Activated CD8-positive, alpha-beta memory T cell treated with anti-CD3 and anti-CD28 coated beads, Interleukin-2, amount 10 ng/mL, durations not matched to agents 7 days and 5 days (primary cell): ENCODE measurements at regions not wholly inside any gene's neighbourhood (a gene's known extent, or its start where the extent isn't known, plus 50 kb on each side); places are given as distances from the start of the nearest gene placed in this dataset.

Source experiments
- ATAC-seq: fragments of 150-1000 bp; cut with Tn5 transposase; one replicate; pipeline ENCODE4 v1.10.0; 2021; ENCODE audit warnings: moderate library complexity
- CTCF ChIA-PET: fragments of 350-600 bp; sonication (Branson Sonifier 250); formaldehyde crosslinking; loops from one replicate; lab custom pipeline; 2021; ENCODE audit warnings: antibody characterized with exemption; lab: Charles Lee
- DNase-seq: peaks from one replicate; pipeline ENCODE4 v3.0.0-alpha.2; 2020
- H3K27ac Mint-ChIP-seq: one replicate; pipeline ENCODE4 v1.8.0; 2021; ENCODE audit warnings: mild to moderate bottlenecking, mixed read lengths
- H3K27me3 Mint-ChIP-seq: one replicate; pipeline ENCODE4 v1.8.0; 2021; ENCODE audit warnings: mixed read lengths
- H3K36me3 Mint-ChIP-seq: one replicate; pipeline ENCODE4 v1.8.0; 2021; ENCODE audit warnings: mild to moderate bottlenecking, mixed read lengths
- H3K4me1 Mint-ChIP-seq: one replicate; pipeline ENCODE4 v1.8.0; 2021; ENCODE audit warnings: mixed read lengths
- H3K4me3 Mint-ChIP-seq: one replicate; pipeline ENCODE4 v1.8.0; 2021; ENCODE audit warnings: mild to moderate bottlenecking, moderate library complexity, mixed read lengths
- H3K9me3 Mint-ChIP-seq: one replicate; pipeline ENCODE4 v1.8.0; 2022; ENCODE audit warnings: low read depth, mixed read lengths

GRCh38 chr14:34104489-34105397, 153.9 kb upstream of the EGLN3 start:
- Mint-ChIP-seq H3K4me1 (no peaks in the 10 kb centered on the region), H3K4me3 (no peak overlapping the region), H3K36me3 (no peaks in the 10 kb centered on the region), H3K27me3 (peaks cover 7% of the 10 kb centered on the region), H3K9me3 (no peaks in the 10 kb centered on the region), H3K27ac (no peak overlapping the region)
- CTCF ChIA-PET = no interaction called here
- DNase-seq (no peak), ATAC-seq (no peak)

- peaks cover 7% of the 10 kb centered on the region for H3K27me3 Mint-ChIP-seq
- ATAC-seq (no peak), DNase-seq (no peak)
- no peak overlapping the region for H3K27ac Mint-ChIP-seq
- CTCF ChIA-PET = no interaction called here
- H3K4me1 Mint-ChIP-seq = peaks cover 6% of the 10 kb centered on the region
- no peak overlapping the region for H3K4me3 Mint-ChIP-seq
- no peaks in the 10 kb centered on the region for H3K9me3 Mint-ChIP-seq
- H3K36me3 Mint-ChIP-seq = no peaks in the 10 kb centered on the region
Observed at GRCh38 chr14:34103176-34103575, 152.3 kb upstream of the EGLN3 start.

GRCh38 chr14:34099635-34100034, 148.8 kb upstream of the EGLN3 start:
- CTCF ChIA-PET = no interaction called here
- Mint-ChIP-seq H3K27ac (no peak overlapping the region), H3K36me3 (peaks cover 2% of the 10 kb centered on the region), H3K9me3 (no peaks in the 10 kb centered on the region), H3K27me3 (peaks cover 3% of the 10 kb centered on the region), H3K4me1 (peaks cover 7% of the 10 kb centered on the region), H3K4me3 (no peak overlapping the region)
- DNase-seq = no peak
- ATAC-seq = no peak

- Mint-ChIP-seq H3K27ac (no peak overlapping the region), H3K36me3 (peaks cover 2% of the 10 kb centered on the region), H3K27me3 (peaks cover 5% of the 10 kb centered on the region), H3K4me1 (peaks cover 12% of the 10 kb centered on the region), H3K4me3 (no peak overlapping the region), H3K9me3 (no peaks in the 10 kb centered on the region)
- DNase-seq = no peak
- CTCF ChIA-PET = interaction anchor here (0.6 to 2.0 kb wide), 15 partner anchors 12 to 306 kb away, joined by 3 to 25 read pairs (median 3); no protein-coding TSS in a partner anchor
- ATAC-seq = no peak
Observed at GRCh38 chr14:34098985-34099349, 148.1 kb upstream of the EGLN3 start.

GRCh38 chr14:34098045-34098984, 147.4 kb upstream of the EGLN3 start:
- DNase-seq = peak; percentile 43
- peaks cover 2% of the 10 kb centered on the region for H3K36me3 Mint-ChIP-seq
- H3K4me1 Mint-ChIP-seq = peaks cover 18% of the 10 kb centered on the region
- CTCF ChIA-PET = interaction anchor here (0.6 to 2.0 kb wide), 18 partner anchors 12 to 305 kb away, joined by 3 to 25 read pairs (median 3); no protein-coding TSS in a partner anchor
- no peaks in the 10 kb centered on the region for H3K9me3 Mint-ChIP-seq
- H3K27ac Mint-ChIP-seq = no peak overlapping the region
- ATAC-seq = no peak
- H3K4me3 Mint-ChIP-seq = no peak overlapping the region
- H3K27me3 Mint-ChIP-seq = peaks cover 5% of the 10 kb centered on the region

GRCh38 chr14:34097644-34098043, 146.8 kb upstream of the EGLN3 start:
- Mint-ChIP-seq H3K4me1 (peaks cover 18% of the 10 kb centered on the region), H3K4me3 (no peak overlapping the region), H3K27ac (no peak overlapping the region), H3K36me3 (peaks cover 2% of the 10 kb centered on the region), H3K9me3 (no peaks in the 10 kb centered on the region), H3K27me3 (peaks cover 4% of the 10 kb centered on the region)
- ATAC-seq (no peak), DNase-seq (no peak)
- CTCF ChIA-PET = interaction anchor here (1.0 to 2.0 kb wide), 11 partner anchors 10 to 305 kb away, joined by 3 to 25 read pairs (median 4); no protein-coding TSS in a partner anchor

- peak overlapping the region; percentile 30 for H3K27ac Mint-ChIP-seq
- DNase-seq (no peak), ATAC-seq (no peak)
- H3K9me3 Mint-ChIP-seq = no peaks in the 10 kb centered on the region
- CTCF ChIA-PET = interaction anchor here (0.6 to 1.1 kb wide), 2 partner anchors 39 to 120 kb away, joined by 3 to 4 read pairs; no protein-coding TSS in a partner anchor
- peaks cover 2% of the 10 kb centered on the region for H3K36me3 Mint-ChIP-seq
- peaks cover 5% of the 10 kb centered on the region for H3K27me3 Mint-ChIP-seq
- H3K4me1 Mint-ChIP-seq = peaks cover 22% of the 10 kb centered on the region
- no peak overlapping the region for H3K4me3 Mint-ChIP-seq
Observed at GRCh38 chr14:34094384-34094783, 143.5 kb upstream of the EGLN3 start.

- Mint-ChIP-seq H3K36me3 (peaks cover 2% of the 10 kb centered on the region), H3K4me1 (peaks cover 22% of the 10 kb centered on the region), H3K9me3 (no peaks in the 10 kb centered on the region), H3K4me3 (no peak overlapping the region), H3K27me3 (peaks cover 5% of the 10 kb centered on the region), H3K27ac (peak overlapping the region; percentile 30)
- CTCF ChIA-PET = interaction anchor here (0.6 to 0.9 kb wide), 2 partner anchors 229 to 244 kb away, joined by 3 read pairs; no protein-coding TSS in a partner anchor
- DNase-seq (no peak), ATAC-seq (no peak)
Observed at GRCh38 chr14:34093883-34094282, 143.0 kb upstream of the EGLN3 start.

GRCh38 chr14:34090451-34090850, 139.6 kb upstream of the EGLN3 start:
- peaks cover 5% of the 10 kb centered on the region for H3K27me3 Mint-ChIP-seq
- ATAC-seq (no peak), DNase-seq (no peak)
- CTCF ChIA-PET = no interaction called here
- H3K36me3 Mint-ChIP-seq = no peaks in the 10 kb centered on the region
- peaks cover 3% of the 10 kb centered on the region for H3K9me3 Mint-ChIP-seq
- no peak overlapping the region for H3K4me3 Mint-ChIP-seq
- no peak overlapping the region for H3K27ac Mint-ChIP-seq
- H3K4me1 Mint-ChIP-seq = peaks cover 15% of the 10 kb centered on the region

- Mint-ChIP-seq H3K4me1 (peaks cover 9% of the 10 kb centered on the region), H3K9me3 (peaks cover 3% of the 10 kb centered on the region), H3K36me3 (no peaks in the 10 kb centered on the region), H3K4me3 (no peak overlapping the region), H3K27ac (no peak overlapping the region), H3K27me3 (peaks cover 3% of the 10 kb centered on the region)
- CTCF ChIA-PET = no interaction called here
- ATAC-seq (no peak), DNase-seq (no peak)
Observed at GRCh38 chr14:34088914-34089313, 138.0 kb upstream of the EGLN3 start.

GRCh38 chr14:34087571-34087970, 136.7 kb upstream of the EGLN3 start:
- Mint-ChIP-seq H3K9me3 (peaks cover 3% of the 10 kb centered on the region), H3K4me1 (peaks cover 3% of the 10 kb centered on the region), H3K27me3 (peaks cover 3% of the 10 kb centered on the region), H3K4me3 (no peak overlapping the region), H3K27ac (no peak overlapping the region), H3K36me3 (no peaks in the 10 kb centered on the region)
- no peak for DNase-seq
- ATAC-seq = no peak
- CTCF ChIA-PET = interaction anchor here (1.2 kb wide), 1 partner anchor 9 kb away, joined by 3 read pairs; no protein-coding TSS in a partner anchor

- no peak overlapping the region for H3K27ac Mint-ChIP-seq
- no peak for ATAC-seq
- H3K27me3 Mint-ChIP-seq = peaks cover 7% of the 10 kb centered on the region
Observed at GRCh38 chr14:34086223-34086757, 135.4 kb upstream of the EGLN3 start.

GRCh38 chr14:34085695-34086094, 134.8 kb upstream of the EGLN3 start:
- CTCF ChIA-PET = no interaction called here
- Mint-ChIP-seq H3K9me3 (peaks cover 3% of the 10 kb centered on the region), H3K4me1 (peaks cover 2% of the 10 kb centered on the region), H3K27ac (no peak overlapping the region), H3K4me3 (no peak overlapping the region), H3K36me3 (no peaks in the 10 kb centered on the region), H3K27me3 (peaks cover 8% of the 10 kb centered on the region)
- DNase-seq (no peak), ATAC-seq (no peak)

More at GRCh38 chr14:34086223-34086757, 135.4 kb upstream of the EGLN3 start:
- CTCF ChIA-PET = interaction anchor here (0.7 kb wide), 1 partner anchor 12 kb away, joined by 3 read pairs; no protein-coding TSS in a partner anchor
- Mint-ChIP-seq H3K4me3 (no peak overlapping the region), H3K9me3 (peaks cover 3% of the 10 kb centered on the region), H3K36me3 (no peaks in the 10 kb centered on the region), H3K4me1 (peaks cover 3% of the 10 kb centered on the region)
- DNase-seq = no peak
